Stromal cell of bone marrow (primary cell): ENCODE measurements at regions not wholly inside any gene's neighbourhood (a gene's known extent, or its start where the extent isn't known, plus 50 kb on each side); places are given as distances from the start of the nearest gene placed in this dataset.

Experiments used
- DNase-seq: peaks from one replicate; pipeline ENCODE4 v3.0.0-alpha.2; 2012; ENCODE audit warnings: low read depth

GRCh38 chr6:12422848-12423247 is 132.7 kb downstream of the EDN1 start:
- DNase-seq = no peak

- DNase-seq = no peak
These were observed 133.7 kb downstream of the EDN1 start for GRCh38 chr6:12423832-12424231.

- no peak for DNase-seq
These were observed 136.0 kb downstream of the EDN1 start for GRCh38 chr6:12426121-12426520.

- no peak for DNase-seq
These were observed 140.9 kb downstream of the EDN1 start for GRCh38 chr6:12431023-12431422.

- no peak for DNase-seq
These were observed 146.1 kb downstream of the EDN1 start for GRCh38 chr6:12436224-12436623.

- DNase-seq = no peak
These were observed 146.5 kb downstream of the EDN1 start for GRCh38 chr6:12436683-12437082.

GRCh38 chr6:12439296-12439695 is 149.1 kb downstream of the EDN1 start:
- no peak for DNase-seq

GRCh38 chr6:12440981-12441380 is 150.8 kb downstream of the EDN1 start:
- no peak for DNase-seq

- DNase-seq = no peak
These were observed 152.3 kb downstream of the EDN1 start for GRCh38 chr6:12442455-12442854.

- DNase-seq = no peak
These were observed 156.2 kb downstream of the EDN1 start for GRCh38 chr6:12446394-12446793.

- no peak for DNase-seq
These were observed 159.3 kb downstream of the EDN1 start for GRCh38 chr6:12449447-12449846.

GRCh38 chr6:12450467-12450866 is 160.3 kb downstream of the EDN1 start:
- DNase-seq = no peak

- no peak for DNase-seq
These were observed 166.2 kb downstream of the EDN1 start for GRCh38 chr6:12456343-12456742.

- no peak for DNase-seq
These were observed 166.9 kb downstream of the EDN1 start for GRCh38 chr6:12457094-12457493.

GRCh38 chr6:12458558-12458957 is 168.4 kb downstream of the EDN1 start:
- no peak for DNase-seq

- DNase-seq = no peak
These were observed 169.9 kb downstream of the EDN1 start for GRCh38 chr6:12459945-12460661.

- peak; percentile 66 for DNase-seq
These were observed 177.8 kb downstream of the EDN1 start for GRCh38 chr6:12467706-12468670.

GRCh38 chr6:12472601-12473038 is 182.5 kb downstream of the EDN1 start:
- peak; percentile 67 for DNase-seq

GRCh38 chr6:12473494-12473893 is 183.3 kb downstream of the EDN1 start:
- no peak for DNase-seq

GRCh38 chr6:12474167-12475140 is 184.3 kb downstream of the EDN1 start:
- no peak for DNase-seq

GRCh38 chr6:12476484-12476883 is 186.3 kb downstream of the EDN1 start:
- DNase-seq = no peak

GRCh38 chr6:12477616-12478015 is 187.5 kb downstream of the EDN1 start:
- DNase-seq = no peak
